GM23248 (cell line): ENCODE measurements at regions not wholly inside any gene's neighbourhood (a gene's known extent, or its start where the extent isn't known, plus 50 kb on each side); places are given as distances from the start of the nearest gene placed in this dataset.

Experiments
- DNase-seq: peaks from one replicate; pipeline ENCODE4 v3.0.0-alpha.2; 2015
- H2AFZ ChIP-seq: fragments of 200-600 bp; sonication (generic); 2 replicates; pipeline ENCODE4 v1.6.1; 2016; ENCODE audit warnings: antibody characterized with exemption
- H3F3A ChIP-seq: fragments of 200-600 bp; sonication (generic); 2 replicates; pipeline ENCODE4 v1.6.1; 2016; ENCODE audit warnings: mild to moderate bottlenecking, antibody characterized with exemption, mixed run types; ENCODE audit not compliant: insufficient read depth
- H3K27ac ChIP-seq: fragments of 200-600 bp; sonication (generic); 2 replicates; pipeline ENCODE4 v1.5.1; 2016; ENCODE audit warnings: mild to moderate bottlenecking
- H3K27me3 ChIP-seq: fragments of 200-600 bp; sonication (generic); replicated peaks from 2 replicates; pipeline ENCODE4 v1.6.1; 2016; ENCODE audit warnings: mild to moderate bottlenecking; ENCODE audit not compliant: insufficient read depth
- H3K36me3 ChIP-seq: fragments of 200-600 bp; sonication (generic); 2 replicates; pipeline ENCODE4 v1.6.1; 2016; ENCODE audit warnings: low read depth, mild to moderate bottlenecking
- H3K4me1 ChIP-seq: fragments of 200-600 bp; sonication (generic); 2 replicates; pipeline ENCODE4 v1.6.1; 2016; ENCODE audit warnings: mild to moderate bottlenecking; ENCODE audit not compliant: insufficient read depth
- H3K4me2 ChIP-seq: fragments of 200-600 bp; sonication (generic); one replicate; pipeline ENCODE4 v1.6.1; 2016; ENCODE audit warnings: mild to moderate bottlenecking; ENCODE audit not compliant: unreplicated experiment
- H3K4me3 ChIP-seq: fragments of 200-600 bp; sonication (generic); 2 replicates; pipeline ENCODE4 v1.5.1; 2016; ENCODE audit warnings: mild to moderate bottlenecking
- H3K79me2 ChIP-seq: fragments of 200-600 bp; sonication (generic); 2 replicates; pipeline ENCODE4 v1.6.1; 2016; ENCODE audit warnings: mild to moderate bottlenecking; ENCODE audit not compliant: insufficient read depth
- H3K9ac ChIP-seq: fragments of 200-600 bp; sonication (generic); 2 replicates; pipeline ENCODE4 v1.6.1; 2016; ENCODE audit warnings: mild to moderate bottlenecking
- H3K9me2 ChIP-seq: fragments of 200-600 bp; sonication (generic); 2 replicates; pipeline ENCODE4 v1.6.1; 2016; ENCODE audit warnings: mixed run types, mild to moderate bottlenecking, moderate library complexity; ENCODE audit not compliant: insufficient read depth
- H3K9me3 ChIP-seq: fragments of 200-600 bp; sonication (generic); one replicate; pipeline ENCODE4 v1.6.1; 2017; ENCODE audit warnings: low read depth
- H4K20me1 ChIP-seq: fragments of 200-600 bp; sonication (generic); 2 replicates; pipeline ENCODE4 v1.6.0; 2016; ENCODE audit not compliant: insufficient read depth
- EZH2 ChIP-seq: fragments of 200-600 bp; sonication (generic); IDR thresholded peaks from 2 replicates; pipeline ENCODE4 v1.6.1; 2018; ENCODE audit warnings: antibody characterized with exemption, mild to moderate bottlenecking; ENCODE audit not compliant: insufficient read depth, poor library complexity, severe bottlenecking
- EZH2phosphoT487 ChIP-seq: fragments of 200-600 bp; sonication (generic); IDR thresholded peaks from 2 replicates; pipeline ENCODE4 v1.6.1; 2018; ENCODE audit warnings: antibody characterized with exemption, moderate library complexity, mild to moderate bottlenecking, low read depth; ENCODE audit not compliant: insufficient read depth
- WGBS, 2 experiments: methylation state at CpG; one replicate each; pipeline ENCODE4 v1.1.6; 2015 to 2017; ENCODE audit warnings: low lambda C conversion rate in 2 of 2, low coverage in 1 of 2; ENCODE audit errors: missing lambda C conversion rate in 2 of 2; 5-methylcytosine and 5-hydroxymethylcytosine counted together
- in situ Hi-C: fragments of 300-500 bp; cut with MboI; formaldehyde crosslinking; loops from 2 replicates; pipeline ENCODE4 v1.15.0; 2020

DNA sequence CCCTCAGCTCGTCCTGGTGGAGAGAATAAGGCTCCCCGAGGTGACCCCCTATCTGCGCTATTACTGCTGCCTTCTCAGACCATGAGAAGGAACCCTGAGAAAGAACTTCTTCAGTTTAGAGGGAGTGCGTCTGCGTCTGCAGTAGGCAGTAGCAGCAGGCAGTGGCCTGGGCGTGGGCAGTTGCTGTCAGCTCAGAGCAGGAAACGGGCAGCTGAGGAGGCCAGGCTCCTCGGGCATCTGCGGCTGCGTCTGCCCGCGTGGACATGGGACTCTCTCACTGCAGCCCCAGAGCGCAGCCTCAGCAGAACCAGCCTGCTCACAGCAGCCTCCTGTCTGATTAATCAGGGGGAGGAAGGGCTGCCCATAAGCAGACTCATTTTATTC lies 49.8 kb upstream of the FCN1 start:
- in situ Hi-C loops = no loop called here
- H3K4me1 ChIP-seq = no peaks in the 10 kb centered on the region
- no peaks in the 10 kb centered on the region for H3K9me2 ChIP-seq
- WGBS, 2 experiments = 67 to 71% methylated on average over 13 of the region's 13 CpGs
- no peaks in the 10 kb centered on the region for H3F3A ChIP-seq
- H3K27me3 ChIP-seq = peaks cover 28% of the 10 kb centered on the region; the same call in 1 of the 2 replicates
- H3K4me3 ChIP-seq = no peak overlapping the region
- H3K27ac ChIP-seq = no peak overlapping the region
- TF ChIP-seq EZH2phosphoT487 = no peak
- H2AFZ ChIP-seq = no peak overlapping the region
- no peaks in the 10 kb centered on the region for H3K79me2 ChIP-seq
- no peaks in the 10 kb centered on the region for H3K36me3 ChIP-seq
- no peak for DNase-seq
- H4K20me1 ChIP-seq = no peaks in the 10 kb centered on the region
- H3K9ac ChIP-seq = no peak overlapping the region
- H3K9me3 ChIP-seq = no peaks in the 10 kb centered on the region
- H3K4me2 ChIP-seq = no peak overlapping the region

DNA sequence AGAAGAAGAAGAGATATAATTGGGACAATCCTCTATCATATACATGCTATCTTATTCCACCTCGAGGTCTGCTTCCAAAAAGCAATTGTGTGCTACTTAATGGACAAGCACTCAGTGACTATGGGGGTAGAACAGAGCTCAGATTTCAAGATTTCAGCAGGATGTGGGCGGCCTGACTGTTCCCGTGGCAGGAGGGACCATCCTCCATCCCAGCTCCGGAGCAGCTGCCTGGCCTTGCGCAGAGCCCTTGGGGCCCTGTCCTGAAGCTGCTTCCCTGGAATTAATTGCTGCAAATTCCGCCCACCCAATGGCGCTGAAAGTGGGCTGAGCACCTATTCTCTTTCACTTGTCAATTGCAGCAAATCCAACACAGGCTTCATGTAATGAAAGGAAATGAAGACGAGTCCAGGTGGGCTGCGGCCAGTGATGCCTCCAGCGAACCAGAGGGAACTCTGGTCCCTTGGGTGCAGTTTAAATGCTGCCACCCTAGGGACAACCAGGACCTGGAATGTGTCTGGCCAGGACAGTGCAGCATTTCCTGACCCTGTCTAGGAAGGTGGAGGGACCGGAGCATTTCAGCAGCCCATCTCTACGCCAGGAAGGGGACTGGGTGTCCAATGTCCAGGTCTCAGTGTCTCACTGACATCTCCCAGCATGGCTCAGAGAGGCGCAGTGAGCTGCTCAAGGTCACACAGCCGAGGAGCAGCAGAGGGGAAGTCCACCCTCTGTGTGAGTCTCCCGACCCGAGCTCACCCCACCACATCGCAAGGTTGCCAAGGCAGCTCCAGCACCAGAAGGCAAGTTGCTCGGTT lies 50.5 kb upstream of the FCN1 start:
- Histone ChIP-seq H3K4me3 (no peak overlapping the region), H3K4me1 (no peaks in the 10 kb centered on the region), H3K36me3 (no peaks in the 10 kb centered on the region), H3K9me2 (no peaks in the 10 kb centered on the region), H2AFZ (no peak overlapping the region), H3K27me3 (peaks cover 29% of the 10 kb centered on the region; the same call in 1 of the 2 replicates), H3K4me2 (no peak overlapping the region), H3K27ac (no peak overlapping the region), H3K79me2 (no peaks in the 10 kb centered on the region), H4K20me1 (no peaks in the 10 kb centered on the region), H3K9ac (no peak overlapping the region), H3F3A (no peaks in the 10 kb centered on the region), H3K9me3 (no peaks in the 10 kb centered on the region)
- in situ Hi-C loops = no loop called here
- no peak for DNase-seq
- 53 to 56% methylated on average over 18 of the region's 18 CpGs for WGBS, 2 experiments
- TF ChIP-seq EZH2 = no peak
- TF ChIP-seq EZH2phosphoT487 = no peak

DNA sequence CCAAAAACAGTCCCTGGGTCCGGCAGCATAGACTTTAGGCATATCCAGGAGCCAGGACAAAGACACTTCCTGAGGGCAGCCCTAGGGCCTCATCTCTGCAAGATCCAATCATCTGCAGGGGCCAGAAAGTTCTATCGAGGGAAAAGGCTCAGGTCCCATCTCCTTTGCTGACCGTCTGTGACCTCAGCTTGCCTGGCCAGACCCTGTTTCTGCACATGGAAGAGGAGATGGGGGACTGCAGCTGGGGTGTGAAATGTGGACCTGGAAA lies 51.0 kb upstream of the FCN1 start:
- TF ChIP-seq EZH2 (no peak), EZH2phosphoT487 (no peak)
- Histone ChIP-seq H3K9me2 (no peaks in the 10 kb centered on the region), H3K27ac (no peak overlapping the region), H3K4me1 (no peaks in the 10 kb centered on the region), H3K36me3 (no peaks in the 10 kb centered on the region), H3K4me2 (no peak overlapping the region), H3K9ac (no peak overlapping the region), H3K4me3 (no peak overlapping the region), H3K79me2 (no peaks in the 10 kb centered on the region), H4K20me1 (no peaks in the 10 kb centered on the region), H3F3A (no peaks in the 10 kb centered on the region), H3K27me3 (peaks cover 31% of the 10 kb centered on the region), H3K9me3 (no peaks in the 10 kb centered on the region), H2AFZ (no peak overlapping the region)
- 34 to 41% methylated on average over 3 of the region's 3 CpGs for WGBS, 2 experiments
- in situ Hi-C loops = no loop called here
- no peak for DNase-seq

DNA sequence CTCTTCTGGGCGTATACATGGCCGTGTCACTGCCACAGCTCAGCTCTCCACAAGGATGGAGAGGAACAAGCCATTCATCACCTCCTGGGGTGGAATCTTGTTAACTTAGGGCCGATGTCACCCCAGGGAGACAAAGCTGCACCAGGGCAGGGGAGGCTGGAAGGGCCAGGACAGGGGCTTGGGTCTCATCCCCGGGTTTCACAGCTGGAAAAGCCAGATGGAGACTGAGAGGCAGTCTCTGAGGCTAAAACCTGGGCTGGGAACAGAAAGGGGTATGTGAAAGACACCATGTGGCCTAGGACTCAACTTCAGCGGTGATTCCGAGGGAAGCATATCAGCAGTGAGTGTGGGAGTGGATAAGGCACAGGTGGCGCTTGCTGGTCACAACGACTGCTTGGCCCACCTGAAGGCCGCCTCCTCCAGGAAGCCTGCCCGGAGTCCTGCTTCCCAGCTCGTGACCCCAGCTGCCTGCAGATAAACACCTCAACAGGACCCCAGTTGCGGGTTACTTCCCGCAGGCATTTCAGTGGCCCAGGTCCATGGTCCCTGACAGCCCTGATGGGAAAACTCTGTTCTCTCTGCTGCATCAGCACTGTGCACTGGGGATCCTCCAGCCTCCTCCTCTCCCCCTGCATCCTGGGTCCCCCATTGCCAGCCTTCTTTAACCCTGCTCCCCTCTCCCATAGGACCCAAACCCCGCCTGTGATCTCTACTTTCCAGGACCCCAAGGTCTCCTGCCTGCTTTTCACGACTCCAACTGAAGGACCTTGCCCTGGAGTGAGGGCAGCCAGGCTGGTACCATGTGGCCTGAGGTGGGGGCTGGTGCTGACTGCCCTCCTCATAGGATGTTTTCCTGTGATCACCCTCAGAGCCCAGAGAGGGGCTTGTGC lies 51.7 kb upstream of the FCN1 start:
- Histone ChIP-seq H3K4me2 (no peak overlapping the region), H3K9me2 (no peaks in the 10 kb centered on the region), H2AFZ (no peak overlapping the region), H3K27ac (no peak overlapping the region), H3K9ac (no peak overlapping the region), H3K4me3 (no peak overlapping the region), H3K27me3 (peaks cover 36% of the 10 kb centered on the region), H3F3A (no peaks in the 10 kb centered on the region), H3K36me3 (no peaks in the 10 kb centered on the region), H3K79me2 (no peaks in the 10 kb centered on the region), H3K9me3 (no peaks in the 10 kb centered on the region), H3K4me1 (no peaks in the 10 kb centered on the region), H4K20me1 (no peaks in the 10 kb centered on the region)
- no peak for TF ChIP-seq EZH2
- no peak for TF ChIP-seq EZH2phosphoT487
- in situ Hi-C loops = no loop called here
- WGBS, 2 experiments = 60 to 61% methylated on average over 15 of the region's 15 CpGs
- DNase-seq = no peak
